ENCODE measurements at regions not wholly inside any gene's neighbourhood (a gene's known extent, or its start where the extent isn't known, plus 50 kb on each side); places are given as distances from the start of the nearest gene placed in this dataset.

DNA sequence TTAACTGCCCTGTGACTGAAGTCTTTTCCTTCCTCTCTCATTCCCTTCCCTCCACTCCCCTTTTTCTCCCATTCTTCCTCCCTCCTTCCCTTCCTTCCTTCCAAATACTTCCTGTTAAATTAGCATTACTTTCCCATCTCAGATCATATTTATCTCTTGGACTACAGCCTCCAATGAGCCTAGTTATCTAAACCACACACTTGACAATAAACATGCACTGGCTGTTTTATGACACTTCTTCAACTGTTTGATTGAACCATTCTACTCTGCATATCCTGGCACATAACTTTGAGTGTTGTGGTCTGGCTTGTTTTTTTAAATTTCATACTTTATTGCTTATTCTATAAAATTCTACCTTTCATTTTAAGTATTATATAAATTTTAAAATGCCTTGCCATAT, 1860.8 kb upstream of the LRRTM1 start:
- TF ChIP-seq EP300 (IDR thresholded peaks at IDR 0.05) = no peak
- TF ChIP-seq, protein P1, sequence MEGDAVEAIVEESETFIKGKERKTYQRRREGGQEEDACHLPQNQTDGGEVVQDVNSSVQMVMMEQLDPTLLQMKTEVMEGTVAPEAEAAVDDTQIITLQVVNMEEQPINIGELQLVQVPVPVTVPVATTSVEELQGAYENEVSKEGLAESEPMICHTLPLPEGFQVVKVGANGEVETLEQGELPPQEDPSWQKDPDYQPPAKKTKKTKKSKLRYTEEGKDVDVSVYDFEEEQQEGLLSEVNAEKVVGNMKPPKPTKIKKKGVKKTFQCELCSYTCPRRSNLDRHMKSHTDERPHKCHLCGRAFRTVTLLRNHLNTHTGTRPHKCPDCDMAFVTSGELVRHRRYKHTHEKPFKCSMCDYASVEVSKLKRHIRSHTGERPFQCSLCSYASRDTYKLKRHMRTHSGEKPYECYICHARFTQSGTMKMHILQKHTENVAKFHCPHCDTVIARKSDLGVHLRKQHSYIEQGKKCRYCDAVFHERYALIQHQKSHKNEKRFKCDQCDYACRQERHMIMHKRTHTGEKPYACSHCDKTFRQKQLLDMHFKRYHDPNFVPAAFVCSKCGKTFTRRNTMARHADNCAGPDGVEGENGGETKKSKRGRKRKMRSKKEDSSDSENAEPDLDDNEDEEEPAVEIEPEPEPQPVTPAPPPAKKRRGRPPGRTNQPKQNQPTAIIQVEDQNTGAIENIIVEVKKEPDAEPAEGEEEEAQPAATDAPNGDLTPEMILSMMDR (IDR thresholded peaks at IDR 0.05) = no peak

Measured in upper lobe of left lung (tissue), 4 donors.